ENCODE measurements at regions not wholly inside any gene's neighbourhood (a gene's known extent, or its start where the extent isn't known, plus 50 kb on each side); places are given as distances from the start of the nearest gene placed in this dataset.

DNA sequence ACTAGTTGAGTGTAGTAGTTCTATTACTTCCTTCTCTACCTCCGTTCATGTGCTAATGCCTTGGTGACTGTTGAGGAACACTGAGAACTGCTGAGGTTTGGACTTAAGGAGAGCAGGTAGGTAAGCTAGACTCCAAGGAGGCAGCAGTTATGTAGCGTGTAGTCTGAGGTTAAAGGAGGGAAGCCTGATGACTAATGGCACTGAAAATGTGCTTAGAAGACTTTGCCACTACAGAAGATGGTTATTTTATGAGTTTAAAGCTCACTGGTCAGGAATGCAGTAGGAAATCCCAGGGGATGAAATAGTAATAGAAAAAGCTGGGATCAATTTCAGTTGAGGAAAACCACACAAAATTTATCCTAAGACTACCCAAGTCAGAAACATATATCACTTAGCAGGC, 1077.3 kb downstream of the RAPGEF2 start:
- TF ChIP-seq, protein P1, sequence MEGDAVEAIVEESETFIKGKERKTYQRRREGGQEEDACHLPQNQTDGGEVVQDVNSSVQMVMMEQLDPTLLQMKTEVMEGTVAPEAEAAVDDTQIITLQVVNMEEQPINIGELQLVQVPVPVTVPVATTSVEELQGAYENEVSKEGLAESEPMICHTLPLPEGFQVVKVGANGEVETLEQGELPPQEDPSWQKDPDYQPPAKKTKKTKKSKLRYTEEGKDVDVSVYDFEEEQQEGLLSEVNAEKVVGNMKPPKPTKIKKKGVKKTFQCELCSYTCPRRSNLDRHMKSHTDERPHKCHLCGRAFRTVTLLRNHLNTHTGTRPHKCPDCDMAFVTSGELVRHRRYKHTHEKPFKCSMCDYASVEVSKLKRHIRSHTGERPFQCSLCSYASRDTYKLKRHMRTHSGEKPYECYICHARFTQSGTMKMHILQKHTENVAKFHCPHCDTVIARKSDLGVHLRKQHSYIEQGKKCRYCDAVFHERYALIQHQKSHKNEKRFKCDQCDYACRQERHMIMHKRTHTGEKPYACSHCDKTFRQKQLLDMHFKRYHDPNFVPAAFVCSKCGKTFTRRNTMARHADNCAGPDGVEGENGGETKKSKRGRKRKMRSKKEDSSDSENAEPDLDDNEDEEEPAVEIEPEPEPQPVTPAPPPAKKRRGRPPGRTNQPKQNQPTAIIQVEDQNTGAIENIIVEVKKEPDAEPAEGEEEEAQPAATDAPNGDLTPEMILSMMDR (IDR thresholded peaks at IDR 0.05) = no peak
- no peak for TF ChIP-seq POLR2A (IDR thresholded peaks at IDR 0.05)
